Gastroesophageal sphincter (tissue), 3 donors: ENCODE measurements at regions not wholly inside any gene's neighbourhood (a gene's known extent, or its start where the extent isn't known, plus 50 kb on each side); places are given as distances from the start of the nearest gene placed in this dataset.

ENCODE experiments used
- CTCF ChIP-seq, 4 experiments: fragments of 200-600 bp in 2 of 4; fragments of 450-650 bp in 2 of 4; sonication (generic) in 1 of 4; IDR thresholded peaks; one replicate each; pipeline ENCODE4 v1.5.1; 2017 to 2019; ENCODE audit warnings: antibody characterized with exemption in 4 of 4, mild to moderate bottlenecking in 2 of 4, moderate library complexity in 2 of 4
- POLR2A ChIP-seq, 2 donors: fragments of 450-650 bp; IDR thresholded peaks; one replicate each; pipeline ENCODE4 v1.6.1; 2017; ENCODE audit warnings: antibody characterized with exemption in 2 of 2, mild to moderate bottlenecking in 2 of 2, moderate library complexity in 1 of 2
- POLR2AphosphoS5 ChIP-seq: sonication (generic); formaldehyde crosslinking; IDR thresholded peaks from one replicate; pipeline ENCODE4 v1.6.1; 2017; ENCODE audit warnings: antibody characterized with exemption

DNA sequence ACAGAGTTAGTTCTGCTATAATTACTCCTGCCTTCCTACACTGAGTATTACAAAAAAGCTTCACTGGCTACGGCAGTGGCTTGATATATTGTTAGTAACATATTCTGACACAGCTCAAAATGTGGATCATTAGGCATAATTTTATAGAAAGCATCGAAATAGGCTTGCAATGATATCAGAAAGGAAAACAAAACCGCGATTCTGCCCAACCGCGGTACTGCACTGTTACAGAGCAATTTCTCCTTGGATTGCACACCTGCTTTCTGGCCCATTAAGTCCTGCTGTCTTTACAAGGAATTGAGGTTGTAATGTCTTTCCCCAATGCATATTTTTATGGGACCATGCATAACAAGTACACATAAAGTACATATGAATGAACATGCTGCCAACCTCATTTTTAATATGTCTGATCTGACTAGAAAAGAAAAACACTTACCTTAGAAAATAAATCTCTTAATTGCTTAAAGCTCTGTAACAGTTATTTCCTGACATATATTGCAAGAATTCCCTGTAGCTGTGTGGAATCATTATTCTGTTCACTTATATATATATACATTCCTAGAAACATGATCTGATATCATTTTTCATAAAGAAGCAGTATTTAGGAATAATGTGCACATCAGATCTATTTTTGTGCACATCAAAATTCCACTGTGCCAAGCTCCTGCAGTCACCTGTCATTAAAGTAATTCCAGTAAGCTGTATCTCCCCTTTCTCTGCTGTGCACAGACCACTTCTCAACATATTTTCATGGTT lies 763.9 kb downstream of the HACE1 start:
- no peak for TF ChIP-seq POLR2AphosphoS5
- no peak for TF ChIP-seq CTCF (IDR thresholded peaks at IDR 0.05)
- no peak for TF ChIP-seq POLR2A (IDR thresholded peaks at IDR 0.05)
